HFF-Myc (cell line): ENCODE measurements at regions not wholly inside any gene's neighbourhood (a gene's known extent, or its start where the extent isn't known, plus 50 kb on each side); places are given as distances from the start of the nearest gene placed in this dataset.

Experiments
- DNase-seq: peaks from one replicate; pipeline ENCODE4 v3.0.0-alpha.2; 2011; ENCODE audit warnings: low read depth; ENCODE audit errors: extremely low read depth
- H3K4me3 ChIP-seq: replicated peaks from 2 replicates; pipeline ENCODE4 v1.5.1; 2011; ENCODE audit warnings: low read depth, mild to moderate bottlenecking, control low read depth, low read length
- TF ChIP-seq, protein P1 (sequence below): IDR thresholded peaks from 2 replicates; pipeline ENCODE4 v1.5.1; 2012; ENCODE audit warnings: mild to moderate bottlenecking, low read depth, low read length, control low read depth; ENCODE audit errors: missing control alignments

DNA sequence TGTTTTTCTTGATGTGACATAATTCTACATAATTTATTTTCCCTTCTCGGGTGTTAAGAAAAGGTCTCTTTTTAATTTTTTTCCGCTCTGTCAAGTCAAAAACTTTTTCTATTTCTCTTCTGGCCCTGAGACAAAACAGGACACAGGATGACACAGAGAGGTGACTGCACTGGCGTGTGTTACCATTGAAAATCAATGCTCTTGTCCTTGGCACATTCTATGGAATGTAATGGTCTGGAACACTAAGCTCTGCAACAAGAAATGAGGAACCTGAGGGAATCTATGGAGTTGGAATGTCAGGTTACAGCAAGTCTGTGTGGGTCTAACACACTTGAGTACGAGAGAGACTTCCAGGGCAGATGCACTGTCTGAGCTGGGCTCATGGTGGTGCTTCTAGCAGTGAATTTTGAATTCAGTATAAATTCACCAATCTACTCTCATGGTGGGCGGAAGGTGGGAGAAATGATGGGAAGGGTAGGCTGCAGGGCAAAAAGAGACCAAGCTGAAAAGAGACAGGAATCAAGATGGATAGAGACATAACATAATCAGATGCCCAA lies 508.3 kb downstream of the TUSC7 start:
- no peak overlapping the region for H3K4me3 ChIP-seq
- DNase-seq, result no peak
- TF ChIP-seq, protein P1, sequence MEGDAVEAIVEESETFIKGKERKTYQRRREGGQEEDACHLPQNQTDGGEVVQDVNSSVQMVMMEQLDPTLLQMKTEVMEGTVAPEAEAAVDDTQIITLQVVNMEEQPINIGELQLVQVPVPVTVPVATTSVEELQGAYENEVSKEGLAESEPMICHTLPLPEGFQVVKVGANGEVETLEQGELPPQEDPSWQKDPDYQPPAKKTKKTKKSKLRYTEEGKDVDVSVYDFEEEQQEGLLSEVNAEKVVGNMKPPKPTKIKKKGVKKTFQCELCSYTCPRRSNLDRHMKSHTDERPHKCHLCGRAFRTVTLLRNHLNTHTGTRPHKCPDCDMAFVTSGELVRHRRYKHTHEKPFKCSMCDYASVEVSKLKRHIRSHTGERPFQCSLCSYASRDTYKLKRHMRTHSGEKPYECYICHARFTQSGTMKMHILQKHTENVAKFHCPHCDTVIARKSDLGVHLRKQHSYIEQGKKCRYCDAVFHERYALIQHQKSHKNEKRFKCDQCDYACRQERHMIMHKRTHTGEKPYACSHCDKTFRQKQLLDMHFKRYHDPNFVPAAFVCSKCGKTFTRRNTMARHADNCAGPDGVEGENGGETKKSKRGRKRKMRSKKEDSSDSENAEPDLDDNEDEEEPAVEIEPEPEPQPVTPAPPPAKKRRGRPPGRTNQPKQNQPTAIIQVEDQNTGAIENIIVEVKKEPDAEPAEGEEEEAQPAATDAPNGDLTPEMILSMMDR, result no peak

DNA sequence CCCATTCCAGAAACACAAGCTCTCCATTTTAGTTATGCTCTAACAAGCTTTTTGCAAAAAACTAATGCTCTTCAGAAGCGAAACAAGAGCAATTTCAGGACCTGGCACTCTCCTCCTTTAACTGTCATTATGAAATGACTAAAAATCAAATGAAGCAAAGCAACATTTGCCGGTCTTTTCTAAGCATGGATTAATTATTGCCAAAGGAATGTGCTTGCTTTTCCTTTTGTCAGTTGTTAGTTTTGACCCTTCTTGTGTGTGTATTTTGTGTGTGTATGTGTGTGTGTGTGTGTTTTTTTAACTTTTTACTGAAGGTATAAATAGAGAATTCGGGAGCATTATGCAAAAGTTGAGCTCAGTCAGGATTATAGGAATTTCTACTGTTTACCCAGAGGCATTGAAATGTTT lies 509.1 kb downstream of the TUSC7 start:
- DNase-seq, result no peak
- TF ChIP-seq, protein P1, result no peak
- no peak overlapping the region for H3K4me3 ChIP-seq

DNA sequence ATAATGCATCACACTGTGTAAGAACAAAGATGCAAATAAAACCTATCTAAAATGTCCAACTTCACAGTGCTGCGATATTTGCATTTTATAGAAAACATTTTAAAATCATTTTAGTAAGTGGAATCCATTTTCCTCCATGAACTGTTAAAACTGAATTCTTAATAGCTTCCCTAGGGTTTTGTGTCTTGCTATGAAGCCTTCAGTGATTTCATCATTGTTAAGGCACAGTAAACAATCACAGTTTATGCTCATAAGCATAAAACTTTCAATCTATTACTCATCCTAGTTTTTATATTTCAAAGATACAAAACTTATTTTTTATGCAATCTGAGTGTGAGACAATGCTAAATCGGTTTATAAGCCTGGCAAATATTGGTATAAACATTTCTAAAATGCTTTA lies 509.7 kb downstream of the TUSC7 start:
- no peak overlapping the region for H3K4me3 ChIP-seq
- DNase-seq, result no peak
- TF ChIP-seq, protein P1, result no peak

GRCh38 chr3:117226932-117227331 lies 517.4 kb downstream of the TUSC7 start:
- no peak overlapping the region for H3K4me3 ChIP-seq
- TF ChIP-seq, protein P1, result no peak
- DNase-seq, result no peak

GRCh38 chr3:117228466-117228865 lies 518.9 kb downstream of the TUSC7 start:
- no peak for DNase-seq
- TF ChIP-seq, protein P1, result no peak

DNA sequence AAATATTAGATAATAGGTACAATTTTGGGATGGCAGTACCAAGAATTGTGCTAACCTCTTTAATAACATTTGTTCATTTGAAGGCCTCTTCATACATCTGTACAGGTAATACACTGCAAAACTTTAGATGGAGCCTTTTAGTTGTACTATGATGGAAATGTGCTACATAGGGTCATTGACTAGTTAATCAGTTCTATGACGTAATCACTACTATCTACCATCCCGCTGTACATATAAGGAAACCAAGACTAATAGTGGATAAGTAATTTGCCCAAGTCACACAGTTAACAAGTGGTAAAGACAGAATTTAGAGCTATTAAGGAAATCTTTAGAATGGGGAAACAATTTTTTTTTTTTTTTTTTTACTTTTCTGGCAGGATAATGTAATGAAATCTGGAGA lies 521.3 kb downstream of the TUSC7 start:
- no peak for DNase-seq
- TF ChIP-seq, protein P1, result no peak
- no peak overlapping the region for H3K4me3 ChIP-seq

More at GRCh38 chr3:117228466-117228865, 518.9 kb downstream of the TUSC7 start:
- no peak overlapping the region for H3K4me3 ChIP-seq

GRCh38 chr3:117234331-117234730 lies 524.8 kb downstream of the TUSC7 start:
- TF ChIP-seq, protein P1, result no peak
- no peak overlapping the region for H3K4me3 ChIP-seq
- no peak for DNase-seq
